ENCODE measurements at regions not wholly inside any gene's neighbourhood (a gene's known extent, or its start where the extent isn't known, plus 50 kb on each side); places are given as distances from the start of the nearest gene placed in this dataset.

GRCh38 chr10:83937826-83938225 lies 201.5 kb upstream of the GHITM start:
- TF ChIP-seq CTCF (conservative IDR thresholded peaks at IDR 0.05) (no peak), EZH2 (IDR thresholded peaks at IDR 0.05; ENCODE audit: low read depth) (no peak)
